Inflammatory macrophage treated with lipopolysaccharide for 1 hour (primary cell): ENCODE measurements at regions not wholly inside any gene's neighbourhood (a gene's known extent, or its start where the extent isn't known, plus 50 kb on each side); places are given as distances from the start of the nearest gene placed in this dataset.

Experiments
- DNase-seq, 2 donors: peaks; one replicate each; pipeline ENCODE4 v3.0.0-alpha.2; 2020 to 2022

DNA sequence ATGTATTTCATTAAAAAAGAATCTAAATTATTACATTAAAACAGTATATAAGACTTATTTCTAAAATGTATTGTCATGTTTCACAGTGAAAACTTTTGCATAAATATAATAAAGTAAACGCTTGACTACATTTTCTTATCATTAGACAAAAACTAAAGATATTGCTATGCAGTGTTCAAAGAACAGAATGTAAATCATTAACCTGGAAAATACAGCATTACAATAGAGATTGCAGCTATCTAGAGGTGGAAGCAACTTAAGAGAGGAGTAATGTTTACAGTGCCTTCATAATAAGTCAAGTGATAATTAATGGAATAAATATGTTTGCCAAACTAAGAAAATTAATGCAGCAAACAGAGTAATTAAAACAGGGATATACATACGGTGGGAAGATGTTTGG lies 940.9 kb downstream of the FSTL5 start:
- no peak for DNase-seq

DNA sequence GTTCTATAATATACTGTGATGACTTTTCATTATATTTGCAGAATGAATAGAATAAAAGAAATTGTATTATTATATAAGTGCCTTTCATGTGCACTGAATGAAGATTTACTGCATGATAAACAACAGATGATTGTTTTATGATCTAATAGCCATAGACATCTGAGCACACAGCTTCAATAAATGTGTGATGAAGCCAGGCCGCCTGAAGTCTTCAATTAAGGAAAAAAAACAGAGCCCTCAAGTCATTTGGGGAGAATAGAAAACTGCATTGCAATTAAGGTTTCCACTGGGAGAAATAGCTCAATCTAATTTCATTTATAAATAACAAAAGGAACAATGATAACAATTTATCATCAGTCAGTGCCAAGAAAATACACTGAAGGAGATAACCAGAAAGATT lies 955.2 kb downstream of the FSTL5 start:
- DNase-seq = no peak

DNA sequence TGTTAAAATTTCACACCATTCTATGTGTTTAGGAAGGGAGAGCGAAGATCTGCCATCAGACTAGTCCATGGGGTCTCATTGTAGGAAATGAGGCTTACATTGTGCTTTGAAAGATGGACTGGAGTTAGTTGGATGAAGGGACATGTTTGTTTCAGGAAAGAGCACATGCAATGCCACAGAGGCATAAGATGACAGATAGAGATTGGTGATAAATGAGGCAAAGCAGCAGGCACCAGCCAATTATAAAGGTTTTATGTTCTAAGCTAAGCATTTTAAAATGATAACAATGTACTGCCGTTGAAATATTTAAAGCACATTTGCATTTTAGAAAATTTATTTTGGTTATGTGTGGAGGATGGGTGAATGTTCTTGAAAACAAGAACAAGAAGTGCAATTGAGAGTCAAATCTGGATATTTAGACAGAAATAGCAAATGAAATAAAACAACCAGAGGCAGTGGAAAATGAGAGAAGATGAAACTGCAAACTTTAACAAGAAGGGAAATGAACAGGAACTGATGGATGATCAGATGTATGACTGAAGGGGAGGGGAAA lies 957.2 kb downstream of the FSTL5 start:
- DNase-seq = no peak

DNA sequence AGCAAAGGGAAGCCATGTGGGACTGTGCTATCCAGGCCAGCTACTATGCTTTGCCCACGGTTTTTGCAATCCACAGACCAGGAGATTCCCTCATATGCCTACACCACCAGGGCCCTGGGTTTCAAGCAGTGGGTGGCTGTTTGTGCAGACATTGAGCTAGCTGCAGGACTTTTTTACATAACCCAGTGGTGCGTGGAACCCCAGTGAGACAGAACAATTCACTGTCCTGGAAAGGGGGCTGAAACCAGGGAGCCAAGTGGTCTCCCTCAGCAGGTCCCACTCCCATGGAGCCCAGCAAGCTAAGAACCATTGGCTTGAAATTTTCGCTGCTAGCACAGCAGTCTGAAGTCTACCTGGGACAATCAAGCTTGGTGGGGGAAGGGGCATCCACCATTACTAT lies 959.9 kb downstream of the FSTL5 start:
- DNase-seq = no peak

DNA sequence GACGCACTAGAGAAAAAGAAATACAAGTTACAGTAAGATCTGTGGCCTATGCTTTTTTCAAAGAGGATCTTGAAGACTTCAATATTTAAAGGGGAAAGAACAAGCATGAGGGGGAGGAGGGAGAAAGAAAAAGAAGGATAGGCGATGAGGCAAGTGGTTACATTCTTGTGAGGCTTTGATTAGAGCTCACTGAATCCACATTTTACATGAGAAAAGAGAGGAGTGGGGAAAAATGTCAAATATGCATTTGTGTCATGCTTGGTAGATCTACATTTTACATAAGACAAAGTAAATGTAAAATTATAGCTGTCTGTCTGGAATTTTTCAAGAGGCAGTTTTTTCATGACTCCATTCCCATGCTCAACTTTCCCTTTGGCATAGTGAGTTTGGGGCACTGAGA lies 965.9 kb downstream of the FSTL5 start:
- DNase-seq = no peak

DNA sequence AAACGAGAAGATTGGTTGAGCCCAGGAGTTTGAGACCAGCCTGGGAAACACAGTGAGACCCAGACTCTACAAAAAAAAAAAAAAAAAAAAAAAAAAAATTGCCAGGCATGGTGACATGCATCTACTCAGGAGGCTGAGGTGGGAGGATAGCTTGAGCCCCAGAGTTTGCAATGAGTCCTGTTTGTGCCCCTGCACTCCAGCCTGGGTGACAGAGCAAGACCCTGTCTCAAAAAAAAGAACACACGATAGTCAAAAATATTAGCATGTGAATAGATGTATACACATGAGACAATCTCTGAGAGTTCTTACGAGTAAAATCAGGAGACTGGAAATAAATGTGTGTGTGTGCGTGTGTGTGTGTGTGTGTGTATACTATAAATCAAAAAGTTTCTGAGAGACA lies 966.3 kb downstream of the FSTL5 start:
- no peak for DNase-seq

DNA sequence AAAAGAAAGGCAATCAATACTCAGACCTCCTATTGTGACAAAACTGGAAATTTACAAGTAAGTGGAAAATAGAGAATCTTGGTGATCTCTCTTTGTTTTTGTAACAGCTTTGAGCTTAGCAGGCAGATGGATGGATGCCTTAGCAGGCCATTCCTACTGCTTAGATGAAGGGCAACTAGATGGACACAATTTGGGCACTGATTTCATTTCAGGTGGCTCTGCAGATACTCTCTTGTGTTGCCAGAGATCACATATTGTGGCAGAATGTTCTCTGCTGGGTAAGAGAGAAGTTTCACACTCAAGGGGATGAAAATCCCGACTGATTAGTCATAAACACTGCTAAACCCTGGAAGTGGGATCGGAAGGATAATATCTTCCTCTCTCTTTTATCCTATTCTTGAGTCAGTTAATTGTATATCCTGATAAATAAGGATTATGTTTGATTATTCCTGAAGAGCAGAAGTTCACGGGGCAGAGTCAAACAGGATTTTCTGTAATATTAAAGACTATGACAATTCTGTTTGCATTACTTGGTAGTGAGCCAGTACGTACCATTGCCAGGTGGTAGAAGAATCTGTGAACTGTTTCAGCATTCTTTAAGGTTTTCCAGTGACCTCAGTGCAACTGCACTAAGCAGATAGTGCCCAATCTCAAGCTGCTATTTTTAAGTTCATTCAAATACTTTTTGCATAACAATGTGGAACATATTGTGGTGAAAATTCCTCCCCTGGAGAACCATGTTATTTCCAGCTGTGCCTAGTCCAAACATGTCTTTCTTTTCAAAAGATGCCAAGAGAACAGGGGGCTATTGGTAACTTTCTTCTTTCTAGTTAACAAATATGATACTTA lies 974.3 kb downstream of the FSTL5 start:
- no peak for DNase-seq

DNA sequence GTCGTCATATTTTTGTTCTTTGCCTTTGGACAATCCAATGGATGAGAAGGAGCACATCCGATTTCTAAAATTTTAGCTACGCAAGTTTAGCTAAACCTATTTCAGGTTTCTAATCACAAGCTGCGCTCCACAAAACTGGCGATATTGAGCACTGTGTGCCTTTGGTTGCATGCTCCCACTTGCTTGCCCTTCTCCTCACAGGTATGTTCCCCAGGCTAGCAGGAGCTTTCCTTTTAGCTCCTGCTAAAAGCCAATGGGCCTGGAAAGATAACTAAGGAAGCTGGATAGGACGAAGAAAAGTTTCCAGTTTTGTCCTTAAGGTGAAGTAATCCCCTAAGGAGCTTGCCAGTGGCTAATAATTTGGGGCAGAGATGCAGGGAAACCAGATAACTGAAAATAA lies 975.2 kb downstream of the FSTL5 start:
- DNase-seq = no peak

DNA sequence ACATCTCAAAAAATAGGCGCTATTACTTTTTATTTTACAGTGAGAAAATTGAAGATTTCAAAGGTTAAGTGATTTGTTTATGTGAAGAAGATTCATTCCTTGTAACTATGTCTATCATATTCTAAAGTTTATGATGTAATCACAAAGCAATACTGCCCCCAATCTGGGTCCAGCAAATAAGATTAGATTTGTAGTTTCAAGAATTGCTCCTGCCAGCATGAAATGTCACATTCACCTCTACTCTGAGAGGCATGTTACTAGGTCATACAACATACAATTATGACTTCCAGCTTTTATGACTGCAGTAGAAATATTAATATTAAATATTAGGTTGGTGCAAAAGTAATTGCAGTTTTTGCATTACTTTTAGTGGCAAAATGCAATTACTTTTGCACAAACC lies 976.2 kb downstream of the FSTL5 start:
- DNase-seq = no peak

DNA sequence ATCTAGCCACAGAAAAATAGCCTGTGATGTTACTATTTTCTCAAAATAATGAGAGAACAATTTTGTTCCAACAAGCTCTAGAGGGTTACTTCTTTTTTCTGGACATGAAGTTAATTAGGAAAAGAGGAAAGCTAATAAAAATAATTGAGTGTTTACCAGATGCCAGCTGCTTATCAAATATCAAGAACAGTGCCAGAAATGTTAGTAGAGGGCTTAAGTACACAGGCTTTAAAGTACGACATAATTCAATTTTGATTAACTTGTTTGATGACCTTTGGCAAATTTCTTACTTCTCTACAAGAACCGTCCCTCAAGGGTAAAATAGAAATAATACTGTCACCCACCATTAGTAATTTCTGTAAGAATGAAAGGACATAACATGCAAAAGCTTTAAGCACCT lies 977.0 kb downstream of the FSTL5 start:
- DNase-seq = no peak

DNA sequence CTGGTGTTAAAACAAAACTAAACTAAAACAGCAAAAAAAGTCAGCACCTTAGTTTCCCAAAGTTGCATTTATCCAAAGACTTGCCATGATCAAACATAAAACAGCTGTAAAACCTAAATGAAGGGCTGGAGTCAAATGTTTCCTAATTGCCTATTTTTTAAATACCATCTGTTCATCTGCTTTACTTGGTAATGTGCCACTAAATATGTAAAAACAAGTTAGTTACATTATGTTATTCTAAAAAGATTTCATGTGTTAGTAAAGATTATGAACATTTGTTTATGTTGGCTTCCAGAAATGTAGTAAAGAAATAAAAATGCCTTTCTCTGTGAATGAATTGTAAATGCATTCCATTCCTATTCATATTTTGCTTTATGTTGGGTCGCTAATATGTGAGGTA lies 977.8 kb downstream of the FSTL5 start:
- no peak for DNase-seq

DNA sequence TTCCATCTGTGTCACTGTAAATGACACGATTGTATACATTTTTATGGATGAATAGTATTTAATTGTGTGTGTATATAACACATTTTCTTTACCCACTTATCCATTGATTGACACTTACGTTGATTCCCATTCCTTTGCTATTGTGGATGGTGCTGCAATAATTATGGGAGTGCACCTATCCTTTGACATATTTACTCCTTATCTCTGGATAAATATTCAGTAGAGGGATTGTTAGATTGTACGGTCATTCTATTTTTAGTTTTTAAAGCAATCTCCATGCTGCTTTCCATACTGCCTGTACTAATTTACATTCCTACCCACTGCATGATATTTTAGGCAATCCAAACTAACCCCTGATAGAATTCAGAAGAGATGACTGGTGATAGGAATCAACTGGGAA lies 980.1 kb downstream of the FSTL5 start:
- DNase-seq = no peak

DNA sequence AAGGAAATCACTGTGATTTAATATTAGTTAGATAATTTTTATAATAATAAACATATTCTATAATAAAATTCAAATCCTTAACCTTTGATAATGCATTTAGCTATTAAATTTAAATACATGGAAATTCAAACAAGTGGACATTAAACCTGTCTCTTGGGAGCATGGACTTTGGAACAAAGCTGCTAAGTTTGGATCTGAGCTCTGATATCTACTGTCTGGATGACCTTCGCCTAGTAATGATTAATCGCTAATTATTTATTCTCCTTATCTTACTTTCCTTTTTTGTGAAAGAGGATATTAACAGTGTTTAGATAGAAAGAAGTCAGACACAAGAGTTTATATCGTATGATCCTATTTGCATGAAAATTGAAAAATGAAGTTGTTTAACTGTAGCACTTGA lies 980.9 kb downstream of the FSTL5 start:
- DNase-seq = no peak

DNA sequence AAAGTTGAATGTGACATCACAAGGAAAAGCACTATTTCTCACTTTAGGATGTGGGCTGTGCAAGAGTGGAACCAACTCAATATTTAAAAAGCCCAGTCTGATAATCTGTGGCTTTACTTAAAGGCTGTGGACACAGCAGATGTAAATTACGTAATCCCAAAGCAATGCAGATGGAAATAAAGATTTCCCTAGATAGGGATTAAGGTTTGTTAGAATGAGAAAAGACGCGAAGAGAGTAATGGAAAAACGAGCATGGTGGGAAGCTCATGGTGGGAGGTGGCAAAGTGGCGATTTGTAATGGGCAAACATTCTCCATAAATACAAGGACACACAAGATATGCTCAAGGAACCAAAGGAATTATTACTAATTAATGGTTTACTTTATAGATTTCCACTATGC lies 985.5 kb downstream of the FSTL5 start:
- DNase-seq = no peak

DNA sequence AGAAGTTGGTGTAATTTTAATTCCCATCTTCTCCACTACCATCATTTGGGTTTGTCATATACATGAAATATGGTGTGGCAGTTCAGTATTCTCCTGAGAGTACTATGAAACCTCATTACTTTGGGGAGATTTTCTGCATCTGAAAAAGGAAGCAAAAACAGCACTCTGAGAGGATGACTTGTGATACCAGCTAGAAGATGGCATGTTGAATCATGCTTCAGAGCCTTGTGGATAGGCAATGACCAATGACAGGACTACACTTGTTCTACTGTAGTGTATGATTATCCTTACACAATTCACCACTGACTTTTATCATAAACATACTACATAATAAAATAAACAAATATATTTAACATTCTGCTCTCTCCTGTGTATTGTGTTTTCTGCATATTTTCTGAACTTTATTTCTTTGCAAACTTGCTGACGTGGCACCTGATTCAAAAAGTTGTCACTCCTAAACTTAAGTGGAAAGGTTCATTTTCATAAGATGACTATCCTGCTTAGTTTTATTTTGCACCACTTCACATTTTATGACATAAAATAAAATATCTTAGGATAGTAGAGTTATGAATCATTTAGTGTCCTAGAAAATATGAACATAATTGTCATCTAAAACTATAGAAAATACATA lies 991.3 kb downstream of the FSTL5 start:
- no peak for DNase-seq

DNA sequence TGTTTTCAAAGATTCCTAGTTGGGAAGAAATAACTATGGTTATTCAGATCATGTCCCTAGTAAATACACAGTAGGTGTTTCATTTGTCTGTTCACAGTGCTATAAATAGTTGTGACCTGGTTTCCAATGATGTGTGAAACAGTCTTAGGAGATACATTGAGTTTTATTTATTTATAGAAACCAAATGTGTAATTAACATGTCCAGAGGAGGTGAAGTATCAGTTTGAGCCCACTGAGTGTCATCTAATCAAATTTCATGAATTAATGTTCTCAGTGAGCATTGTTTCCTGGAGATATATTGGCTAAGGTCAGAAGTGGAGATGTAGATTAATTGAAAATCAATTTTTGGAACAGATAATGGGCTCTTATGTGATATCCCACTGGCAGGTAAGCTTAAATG lies 996.3 kb downstream of the FSTL5 start:
- no peak for DNase-seq

DNA sequence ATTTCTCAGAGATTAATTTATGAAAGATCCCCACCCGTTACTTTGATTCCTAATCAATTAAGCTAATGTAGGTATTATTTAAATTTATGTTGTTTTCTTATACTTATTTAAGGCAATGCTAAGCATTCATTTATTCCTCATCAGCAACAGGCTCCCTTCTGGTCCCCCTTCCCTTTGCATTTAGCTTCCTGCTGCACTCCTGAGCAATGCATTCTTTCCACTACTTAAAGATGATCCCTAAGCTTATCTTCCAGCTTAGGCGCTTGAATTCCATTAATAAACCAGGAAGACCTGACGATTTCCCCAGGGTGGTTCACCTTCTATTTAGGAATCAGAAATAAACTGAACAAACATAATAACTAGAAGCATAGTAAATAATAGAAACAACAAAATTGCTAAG lies 1003.1 kb downstream of the FSTL5 start:
- no peak for DNase-seq

DNA sequence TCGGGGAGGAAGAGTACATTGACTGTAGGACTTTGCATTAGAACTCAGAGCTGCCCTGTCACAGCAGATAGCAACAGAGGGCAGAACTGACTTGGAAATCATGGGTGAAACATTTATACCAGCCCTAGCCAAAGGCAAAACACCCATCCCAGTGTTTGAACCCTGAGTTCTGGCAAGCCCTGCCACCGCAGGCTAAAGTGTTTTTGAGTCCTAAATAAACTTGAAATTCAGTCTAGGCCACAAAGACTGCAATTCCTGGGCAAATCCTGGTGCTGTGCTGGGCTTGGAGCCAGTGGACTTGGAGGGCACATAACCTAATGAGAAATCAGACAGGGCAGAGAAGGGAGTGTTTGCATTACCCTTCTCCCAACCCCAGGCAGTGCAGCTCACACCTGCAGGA lies 1015.7 kb downstream of the FSTL5 start:
- no peak for DNase-seq

DNA sequence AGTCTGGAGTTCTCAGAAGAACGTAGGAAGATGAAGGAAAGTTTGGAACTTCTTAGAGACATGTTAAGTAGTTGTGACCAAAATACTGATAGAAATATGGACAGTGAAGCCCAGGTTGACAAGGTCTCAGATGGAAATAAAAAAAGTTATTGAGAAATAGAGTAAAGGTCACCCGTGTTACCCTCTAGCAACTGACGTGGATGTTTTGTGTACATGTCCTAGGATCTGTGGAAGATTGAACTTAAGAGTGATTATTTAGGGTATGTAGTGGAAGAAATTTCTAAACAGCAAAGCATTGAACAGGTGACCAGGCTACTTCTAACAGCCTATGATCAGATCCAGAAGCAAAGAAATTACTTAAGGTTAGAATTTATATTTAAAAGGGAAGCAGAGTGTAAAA lies 1020.4 kb downstream of the FSTL5 start:
- no peak for DNase-seq

DNA sequence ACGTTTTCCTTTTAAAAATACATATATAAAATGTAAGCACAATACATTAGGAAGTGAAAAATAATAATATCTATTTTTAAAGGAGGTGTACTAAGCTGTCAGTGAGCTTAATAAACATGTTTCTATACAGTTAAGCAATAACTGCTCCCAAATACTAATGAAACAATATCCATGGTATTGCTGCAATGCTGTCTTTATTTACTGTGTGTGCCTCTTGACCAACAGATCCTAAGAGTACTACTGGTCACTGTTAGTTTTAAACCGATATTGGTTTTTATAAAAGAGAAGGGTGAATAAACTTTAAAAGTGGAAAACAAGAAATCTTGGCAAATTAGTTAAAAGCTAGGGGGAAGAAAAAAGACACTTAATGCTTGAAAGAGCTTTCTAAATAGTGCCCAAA lies 1029.0 kb downstream of the FSTL5 start:
- no peak for DNase-seq

DNA sequence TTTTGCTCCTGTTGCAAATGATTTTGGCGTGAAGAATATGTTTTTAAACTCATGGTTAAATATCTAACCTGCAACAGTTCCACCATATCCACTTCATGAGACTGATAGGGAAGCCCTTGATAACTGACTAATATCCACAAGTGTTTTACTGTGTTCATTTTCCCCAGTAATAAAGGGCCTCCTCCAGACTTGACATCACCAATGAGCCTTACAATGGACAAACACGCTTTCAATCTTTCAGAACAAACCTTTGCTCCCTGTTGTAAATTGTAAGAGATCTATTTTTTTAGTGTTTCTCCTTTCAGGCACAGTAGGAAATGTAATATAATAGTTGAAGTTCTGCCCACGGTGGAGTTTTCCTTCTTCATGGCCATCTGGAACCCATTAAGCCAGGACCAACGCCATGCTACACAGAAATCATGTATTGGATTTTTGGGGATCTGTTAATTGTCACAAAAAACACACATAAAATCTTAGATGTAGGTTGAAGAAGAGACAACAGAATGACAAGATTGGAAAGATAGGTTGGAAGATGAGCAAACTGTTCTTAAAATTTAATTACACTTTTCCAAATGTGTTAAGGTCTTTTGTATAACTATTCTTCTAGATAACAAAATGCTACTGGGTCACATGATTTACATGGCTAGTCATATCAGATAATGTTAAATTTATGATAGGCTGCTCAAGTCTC lies 1030.1 kb downstream of the FSTL5 start:
- DNase-seq = no peak

DNA sequence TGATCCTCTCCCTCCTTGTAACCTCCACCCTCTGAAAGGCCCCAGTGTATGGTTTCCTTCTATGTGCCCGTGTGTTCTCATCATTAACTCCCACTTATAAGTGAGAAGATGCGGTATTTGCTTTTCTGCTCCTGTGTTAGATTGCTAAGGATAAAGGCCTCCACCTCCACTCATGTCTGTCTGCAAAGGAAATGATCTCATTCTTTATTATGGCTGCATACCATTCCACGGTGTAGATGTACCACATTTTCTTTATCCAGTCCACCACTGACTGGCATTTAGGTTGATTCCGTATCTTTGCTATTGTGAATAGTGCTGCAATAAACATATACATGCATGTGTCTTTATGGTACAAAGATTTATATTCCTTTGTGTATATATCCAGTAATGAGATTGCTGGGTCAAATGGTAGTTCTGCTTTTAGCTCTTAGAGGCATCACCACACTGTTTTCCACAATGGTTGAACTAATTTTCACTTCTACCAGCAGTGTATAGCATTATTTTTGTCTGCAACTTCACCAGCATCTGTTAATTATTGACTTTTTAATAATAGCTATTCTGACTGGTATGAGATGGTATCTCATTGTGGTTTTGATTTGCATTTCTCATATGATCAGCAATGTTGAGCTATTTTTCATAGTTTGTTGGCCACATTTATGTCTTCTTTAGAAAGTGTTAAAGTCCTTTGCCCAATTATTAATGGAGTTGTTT lies 1030.9 kb downstream of the FSTL5 start:
- DNase-seq = no peak

DNA sequence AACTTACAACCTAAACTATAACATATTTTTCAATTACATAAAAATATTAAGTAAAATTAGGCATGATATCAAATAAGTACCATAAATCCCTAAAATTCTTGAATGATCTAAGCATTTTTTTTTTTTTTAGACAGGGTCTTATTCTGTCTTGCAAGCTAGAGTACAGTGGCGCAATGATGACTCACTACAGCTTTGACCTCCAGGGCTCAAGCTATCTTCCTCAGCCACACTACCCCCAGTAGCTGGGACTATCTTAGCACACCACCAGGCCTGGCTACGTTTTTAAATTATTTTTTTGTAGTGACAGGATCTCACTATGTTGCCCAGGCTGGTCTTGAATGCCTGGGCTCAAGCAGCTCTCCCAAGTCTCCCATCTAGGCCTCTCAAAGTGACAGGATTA lies 1042.3 kb downstream of the FSTL5 start:
- DNase-seq = no peak
